ENCODE measurements at regions not wholly inside any gene's neighbourhood (a gene's known extent, or its start where the extent isn't known, plus 50 kb on each side); places are given as distances from the start of the nearest gene placed in this dataset.

DNA sequence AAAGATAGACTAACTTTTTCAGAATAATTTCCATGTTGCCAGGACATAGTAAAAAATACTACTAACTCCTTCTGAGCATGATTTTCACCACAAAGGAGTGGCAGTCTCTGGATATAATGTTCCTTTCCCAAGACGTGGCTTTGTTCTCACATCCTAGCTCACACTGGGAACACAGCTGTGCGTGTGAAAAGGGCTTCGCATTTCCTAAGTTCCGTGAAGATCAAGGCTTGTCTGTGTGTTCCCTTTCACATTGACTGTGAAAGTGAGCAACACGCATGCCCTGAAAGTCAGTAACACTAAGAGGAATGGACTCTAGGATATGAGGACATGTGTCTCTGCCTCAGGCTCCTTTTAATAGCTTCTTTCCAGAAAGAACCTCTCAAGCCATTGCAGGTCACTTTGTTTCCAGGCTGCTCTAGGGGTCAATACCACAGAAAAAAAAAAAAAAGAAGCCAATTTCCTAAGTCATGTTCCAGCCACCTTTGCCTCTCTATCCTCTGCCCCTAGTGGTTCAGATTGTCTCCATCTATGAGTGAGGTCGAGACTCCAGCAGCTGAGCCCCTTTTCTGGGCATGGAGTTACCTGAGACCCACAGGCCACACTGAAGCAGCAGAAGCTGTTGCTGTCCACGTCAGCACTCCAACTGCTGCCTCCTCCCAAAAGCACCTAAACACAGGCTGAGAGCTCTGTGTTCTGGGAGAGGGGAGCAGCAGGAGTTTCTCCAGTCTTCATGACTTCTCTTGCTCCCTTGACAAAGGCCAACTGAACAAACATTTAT, 355.9 kb downstream of the RSL24D1 start:
- no peak for DNase-seq (ENCODE audit: low read depth)
- TF ChIP-seq, protein P1, sequence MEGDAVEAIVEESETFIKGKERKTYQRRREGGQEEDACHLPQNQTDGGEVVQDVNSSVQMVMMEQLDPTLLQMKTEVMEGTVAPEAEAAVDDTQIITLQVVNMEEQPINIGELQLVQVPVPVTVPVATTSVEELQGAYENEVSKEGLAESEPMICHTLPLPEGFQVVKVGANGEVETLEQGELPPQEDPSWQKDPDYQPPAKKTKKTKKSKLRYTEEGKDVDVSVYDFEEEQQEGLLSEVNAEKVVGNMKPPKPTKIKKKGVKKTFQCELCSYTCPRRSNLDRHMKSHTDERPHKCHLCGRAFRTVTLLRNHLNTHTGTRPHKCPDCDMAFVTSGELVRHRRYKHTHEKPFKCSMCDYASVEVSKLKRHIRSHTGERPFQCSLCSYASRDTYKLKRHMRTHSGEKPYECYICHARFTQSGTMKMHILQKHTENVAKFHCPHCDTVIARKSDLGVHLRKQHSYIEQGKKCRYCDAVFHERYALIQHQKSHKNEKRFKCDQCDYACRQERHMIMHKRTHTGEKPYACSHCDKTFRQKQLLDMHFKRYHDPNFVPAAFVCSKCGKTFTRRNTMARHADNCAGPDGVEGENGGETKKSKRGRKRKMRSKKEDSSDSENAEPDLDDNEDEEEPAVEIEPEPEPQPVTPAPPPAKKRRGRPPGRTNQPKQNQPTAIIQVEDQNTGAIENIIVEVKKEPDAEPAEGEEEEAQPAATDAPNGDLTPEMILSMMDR (IDR thresholded peaks at IDR 0.05; ENCODE audit: insufficient read depth, low read depth, low read length), result no peak
- no peak overlapping the region for H3K4me3 ChIP-seq (ENCODE audit: low read depth, low read length)

DNA sequence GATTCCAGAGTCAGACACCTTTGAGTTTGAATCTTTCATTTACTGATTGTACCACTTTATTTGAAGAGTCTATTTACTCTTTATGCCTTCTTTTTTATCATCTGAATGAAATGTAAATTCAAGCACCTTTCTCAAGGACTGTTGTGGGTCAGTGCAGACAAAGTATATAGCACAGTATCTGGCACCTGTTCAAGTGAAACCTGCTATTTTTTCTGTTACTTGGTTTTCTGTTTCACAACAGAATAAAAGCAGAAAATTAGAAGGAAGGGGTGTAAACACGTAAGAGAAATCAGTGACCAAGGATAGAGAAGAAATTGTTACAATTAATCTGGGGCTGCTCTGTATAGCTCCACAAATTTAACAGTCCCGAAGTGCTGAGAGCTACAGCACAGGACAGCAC, 357.4 kb downstream of the RSL24D1 start:
- no peak overlapping the region for H3K4me3 ChIP-seq (ENCODE audit: low read depth, low read length)
- TF ChIP-seq, protein P1 (IDR thresholded peaks at IDR 0.05; ENCODE audit: insufficient read depth, low read depth, low read length), result no peak
- no peak for DNase-seq (ENCODE audit: low read depth)

DNA sequence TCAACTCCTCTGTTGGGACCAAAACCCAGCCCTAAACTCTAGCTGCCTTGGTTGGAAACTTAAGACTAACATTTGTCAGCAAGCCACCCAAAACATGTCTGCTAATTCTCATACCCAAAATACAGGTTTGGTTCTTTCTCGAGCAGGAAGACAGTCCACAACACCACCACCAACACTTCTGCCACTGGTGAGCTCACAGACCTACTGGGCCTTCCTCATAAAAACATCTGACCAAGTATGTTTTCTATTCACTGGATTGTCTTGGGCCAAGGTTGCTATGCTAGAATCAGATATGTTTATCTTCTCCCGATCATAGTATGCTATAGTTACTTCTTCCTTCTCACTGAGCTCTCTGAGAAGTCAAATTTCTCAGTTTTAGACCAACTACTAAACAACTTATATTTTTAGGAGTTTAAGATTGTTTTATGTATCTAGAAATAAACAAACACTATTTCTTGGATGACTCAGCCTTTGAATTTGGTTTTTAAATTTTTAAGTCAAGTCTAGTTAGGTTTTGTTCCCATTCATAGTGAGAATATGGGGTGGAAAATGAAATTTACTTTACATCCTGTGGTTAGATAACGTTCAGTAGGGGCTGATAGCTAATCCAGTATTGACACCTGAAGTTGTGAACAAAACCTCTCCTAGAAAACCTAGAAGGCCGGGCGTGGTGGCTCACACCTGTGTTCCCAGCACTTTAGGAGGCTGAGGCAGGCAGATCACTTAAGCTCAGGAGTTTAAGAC, 360.5 kb downstream of the RSL24D1 start:
- no peak for DNase-seq (ENCODE audit: low read depth)
- TF ChIP-seq, protein P1 (IDR thresholded peaks at IDR 0.05; ENCODE audit: insufficient read depth, low read depth, low read length), result no peak
- H3K4me3 ChIP-seq (ENCODE audit: low read depth, low read length), result no peak overlapping the region

DNA sequence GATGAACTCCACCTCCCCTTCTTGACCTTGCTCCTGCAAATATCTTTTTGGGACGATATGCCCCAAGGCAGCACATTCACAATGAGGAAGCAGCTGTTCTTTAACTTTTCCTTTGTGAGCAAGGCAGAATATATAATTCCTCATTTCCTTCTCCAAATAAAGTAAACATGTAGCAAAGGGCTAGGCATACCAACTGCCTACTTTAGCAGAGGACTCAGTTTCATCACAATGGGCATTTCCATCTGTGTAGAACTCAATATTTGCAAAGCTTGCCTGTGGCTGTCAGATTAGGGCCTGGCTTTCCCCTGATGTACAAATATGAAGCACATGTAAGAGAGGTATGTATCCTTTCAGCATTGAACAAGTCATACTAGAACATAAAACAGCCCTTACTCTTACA, 366.9 kb downstream of the RSL24D1 start:
- TF ChIP-seq, protein P1 (IDR thresholded peaks at IDR 0.05; ENCODE audit: insufficient read depth, low read depth, low read length), result no peak
- no peak overlapping the region for H3K4me3 ChIP-seq (ENCODE audit: low read depth, low read length)
- DNase-seq (ENCODE audit: low read depth), result no peak

DNA sequence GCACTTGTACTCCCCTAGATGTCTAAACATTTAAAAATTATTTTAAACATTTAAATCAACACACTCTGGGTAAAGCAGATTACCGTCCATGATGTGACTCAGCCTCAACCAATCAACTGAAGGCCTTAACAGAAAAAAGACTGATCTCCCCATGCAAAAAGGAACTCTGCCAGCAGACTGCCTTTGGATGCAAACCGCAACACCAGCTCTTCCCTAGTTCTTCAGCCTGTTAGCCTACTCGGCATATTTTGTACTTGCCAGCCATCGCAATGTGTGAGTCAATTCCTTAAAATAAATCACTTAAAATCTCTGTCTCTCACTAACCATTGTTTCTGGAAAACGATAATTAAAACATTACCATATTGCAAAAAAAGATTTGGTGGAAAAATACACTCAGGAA, 375.9 kb downstream of the RSL24D1 start:
- TF ChIP-seq, protein P1 (IDR thresholded peaks at IDR 0.05; ENCODE audit: insufficient read depth, low read depth, low read length), result no peak
- DNase-seq (ENCODE audit: low read depth), result no peak
- H3K4me3 ChIP-seq (ENCODE audit: low read depth, low read length), result no peak overlapping the region

DNA sequence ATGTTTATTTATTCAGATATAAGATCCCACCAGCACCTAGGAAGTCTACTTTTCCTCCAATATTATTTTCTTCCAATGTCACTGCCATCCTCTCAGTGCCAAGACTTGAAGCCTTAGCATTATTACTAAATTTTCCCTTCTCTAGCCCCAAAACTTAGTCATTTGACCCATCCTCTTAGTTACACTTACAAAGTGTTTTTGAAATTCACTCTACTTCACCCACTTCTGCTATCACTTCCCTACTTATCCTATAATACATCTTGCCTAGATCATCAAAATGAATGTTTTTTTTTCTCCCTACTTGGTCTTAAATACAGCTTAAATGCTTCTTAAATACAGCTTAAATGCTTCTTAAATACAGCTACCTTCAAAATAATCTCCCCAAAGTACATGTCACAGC, 376.6 kb downstream of the RSL24D1 start:
- TF ChIP-seq, protein P1 (IDR thresholded peaks at IDR 0.05; ENCODE audit: insufficient read depth, low read depth, low read length), result no peak

More for the DNA sequence above, 376.6 kb downstream of the RSL24D1 start:
- H3K4me3 ChIP-seq (ENCODE audit: low read depth, low read length), result no peak overlapping the region
- DNase-seq (ENCODE audit: low read depth), result no peak

All from fibroblast of villous mesenchyme (primary cell).